Eye (tissue), 1 donor: ENCODE measurements at regions not wholly inside any gene's neighbourhood (a gene's known extent, or its start where the extent isn't known, plus 50 kb on each side); places are given as distances from the start of the nearest gene placed in this dataset.

Source experiments
- DNase-seq: peaks from one replicate; pipeline ENCODE4 v3.0.0-alpha.2; 2015

GRCh38 chr5:159609359-159609758 lies 279.1 kb upstream of the IL12B start:
- DNase-seq = no peak

GRCh38 chr5:159610966-159611579 lies 280.8 kb upstream of the IL12B start:
- no peak for DNase-seq

- no peak for DNase-seq
Measured at GRCh38 chr5:159616952-159617351, 286.7 kb upstream of the IL12B start.

GRCh38 chr5:159619826-159620225 lies 289.5 kb upstream of the IL12B start:
- DNase-seq = no peak

GRCh38 chr5:159620853-159621540 lies 290.7 kb upstream of the IL12B start:
- no peak for DNase-seq

- DNase-seq = no peak
Measured at GRCh38 chr5:159628703-159629102, 287.6 kb upstream of the ADRA1B start.

GRCh38 chr5:159629158-159629557 lies 287.1 kb upstream of the ADRA1B start:
- no peak for DNase-seq

- DNase-seq = no peak
Measured at GRCh38 chr5:159630545-159630944, 285.7 kb upstream of the ADRA1B start.

GRCh38 chr5:159631001-159631400 lies 285.3 kb upstream of the ADRA1B start:
- no peak for DNase-seq

- DNase-seq = no peak
Measured at GRCh38 chr5:159632866-159633265, 283.4 kb upstream of the ADRA1B start.

GRCh38 chr5:159638481-159638880 lies 277.8 kb upstream of the ADRA1B start:
- no peak for DNase-seq

GRCh38 chr5:159638954-159639559 lies 277.2 kb upstream of the ADRA1B start:
- no peak for DNase-seq

- no peak for DNase-seq
Measured at GRCh38 chr5:159639590-159639989, 276.7 kb upstream of the ADRA1B start.

- no peak for DNase-seq
Measured at GRCh38 chr5:159640446-159640845, 275.8 kb upstream of the ADRA1B start.

GRCh38 chr5:159640921-159641320 lies 275.4 kb upstream of the ADRA1B start:
- DNase-seq = no peak

GRCh38 chr5:159641371-159642039 lies 274.8 kb upstream of the ADRA1B start:
- DNase-seq = no peak

- DNase-seq = no peak
Measured at GRCh38 chr5:159642379-159642778, 273.9 kb upstream of the ADRA1B start.

GRCh38 chr5:159644053-159644452 lies 272.2 kb upstream of the ADRA1B start:
- DNase-seq = no peak

GRCh38 chr5:159645179-159645846 lies 271.0 kb upstream of the ADRA1B start:
- no peak for DNase-seq

GRCh38 chr5:159650803-159651202 lies 265.5 kb upstream of the ADRA1B start:
- DNase-seq = no peak

GRCh38 chr5:159655757-159656409 lies 260.4 kb upstream of the ADRA1B start:
- no peak for DNase-seq

- peak; percentile 8 for DNase-seq
Measured at GRCh38 chr5:159657298-159657697, 259.0 kb upstream of the ADRA1B start.

- DNase-seq = peak; percentile 30
Measured at GRCh38 chr5:159657771-159658170, 258.5 kb upstream of the ADRA1B start.
